ENCODE measurements at regions not wholly inside any gene's neighbourhood (a gene's known extent, or its start where the extent isn't known, plus 50 kb on each side); places are given as distances from the start of the nearest gene placed in this dataset.

- H3K4me1 ChIP-seq (ENCODE audit: insufficient read depth, insufficient read length): no peaks in the 10 kb centered on the region
- no peak overlapping the region for H3K4me3 ChIP-seq (ENCODE audit: insufficient read length, low read depth)
- no peaks in the 10 kb centered on the region for H3K27me3 ChIP-seq (ENCODE audit: insufficient read depth, insufficient read length)
- H3K9me3 ChIP-seq (ENCODE audit: insufficient read depth, low read length): peaks cover 5% of the 10 kb centered on the region; the same call in 1 of the 2 replicates
- H3K36me3 ChIP-seq (ENCODE audit: insufficient read depth, insufficient read length, low read length): no peaks in the 10 kb centered on the region
- TF ChIP-seq ZNF274 (IDR thresholded peaks at IDR 0.05; ENCODE audit: low read depth, low read length): no peak
- no peak for TF ChIP-seq SUZ12 (IDR thresholded peaks at IDR 0.05; ENCODE audit: extremely low read depth, insufficient read depth, insufficient read length)
- H3K9ac ChIP-seq (ENCODE audit: insufficient read length, low read depth): no peak overlapping the region
- DNase-seq (ENCODE audit: low read depth, low spot score): no peak
These were observed 150.3 kb downstream of the CBLN4 start for GRCh38 chr20:55855052-55855451.

GRCh38 chr20:55830121-55830827 lies 175.0 kb downstream of the CBLN4 start:
- Histone ChIP-seq H3K9ac (ENCODE audit: insufficient read length, low read depth) (no peak overlapping the region), H3K4me3 (ENCODE audit: insufficient read length, low read depth) (no peak overlapping the region), H3K4me1 (ENCODE audit: insufficient read depth, insufficient read length) (no peaks in the 10 kb centered on the region), H3K36me3 (ENCODE audit: insufficient read depth, insufficient read length, low read length) (no peaks in the 10 kb centered on the region), H3K9me3 (ENCODE audit: insufficient read depth, low read length) (no peaks in the 10 kb centered on the region), H3K27me3 (ENCODE audit: insufficient read depth, insufficient read length) (no peaks in the 10 kb centered on the region)
- TF ChIP-seq SUZ12 (IDR thresholded peaks at IDR 0.05; ENCODE audit: extremely low read depth, insufficient read depth, insufficient read length) (no peak), YY1 (IDR thresholded peaks at IDR 0.05; ENCODE audit: insufficient read depth, insufficient read length) (no peak), ZNF274 (IDR thresholded peaks at IDR 0.05; ENCODE audit: low read depth, low read length) (no peak)
- no peak for DNase-seq (ENCODE audit: low read depth, low spot score)

- Histone ChIP-seq H3K4me1 (ENCODE audit: insufficient read depth, insufficient read length) (no peaks in the 10 kb centered on the region), H3K27me3 (ENCODE audit: insufficient read depth, insufficient read length) (no peaks in the 10 kb centered on the region), H3K4me3 (ENCODE audit: insufficient read length, low read depth) (no peak overlapping the region), H3K9ac (ENCODE audit: insufficient read length, low read depth) (no peak overlapping the region), H3K9me3 (ENCODE audit: insufficient read depth, low read length) (no peaks in the 10 kb centered on the region), H3K36me3 (ENCODE audit: insufficient read depth, insufficient read length, low read length) (no peaks in the 10 kb centered on the region)
- TF ChIP-seq SUZ12 (IDR thresholded peaks at IDR 0.05; ENCODE audit: extremely low read depth, insufficient read depth, insufficient read length) (no peak), ZNF274 (IDR thresholded peaks at IDR 0.05; ENCODE audit: low read depth, low read length) (no peak), YY1 (IDR thresholded peaks at IDR 0.05; ENCODE audit: insufficient read depth, insufficient read length) (no peak)
- DNase-seq (ENCODE audit: low read depth, low spot score): no peak
These were observed 200.2 kb downstream of the CBLN4 start for GRCh38 chr20:55805138-55805537.

- TF ChIP-seq YY1 (IDR thresholded peaks at IDR 0.05; ENCODE audit: insufficient read depth, insufficient read length) (no peak), ZNF274 (IDR thresholded peaks at IDR 0.05; ENCODE audit: low read depth, low read length) (no peak), SUZ12 (IDR thresholded peaks at IDR 0.05; ENCODE audit: extremely low read depth, insufficient read depth, insufficient read length) (no peak)
- H3K9me3 ChIP-seq (ENCODE audit: insufficient read depth, low read length): no peaks in the 10 kb centered on the region
- H3K36me3 ChIP-seq (ENCODE audit: insufficient read depth, insufficient read length, low read length): no peaks in the 10 kb centered on the region
- H3K4me3 ChIP-seq (ENCODE audit: insufficient read length, low read depth): no peak overlapping the region
- H3K4me1 ChIP-seq (ENCODE audit: insufficient read depth, insufficient read length): no peaks in the 10 kb centered on the region
- H3K9ac ChIP-seq (ENCODE audit: insufficient read length, low read depth): no peak overlapping the region
- H3K27me3 ChIP-seq (ENCODE audit: insufficient read depth, insufficient read length): no peaks in the 10 kb centered on the region
- no peak for DNase-seq (ENCODE audit: low read depth, low spot score)
These were observed 204.6 kb downstream of the CBLN4 start for GRCh38 chr20:55800552-55801245.

- Histone ChIP-seq H3K27me3 (ENCODE audit: insufficient read depth, insufficient read length) (no peaks in the 10 kb centered on the region), H3K9me3 (ENCODE audit: insufficient read depth, low read length) (no peaks in the 10 kb centered on the region), H3K4me3 (ENCODE audit: insufficient read length, low read depth) (no peak overlapping the region), H3K9ac (ENCODE audit: insufficient read length, low read depth) (no peak overlapping the region), H3K4me1 (ENCODE audit: insufficient read depth, insufficient read length) (no peaks in the 10 kb centered on the region), H3K36me3 (ENCODE audit: insufficient read depth, insufficient read length, low read length) (no peaks in the 10 kb centered on the region)
- TF ChIP-seq SUZ12 (IDR thresholded peaks at IDR 0.05; ENCODE audit: extremely low read depth, insufficient read depth, insufficient read length) (no peak), ZNF274 (IDR thresholded peaks at IDR 0.05; ENCODE audit: low read depth, low read length) (no peak), YY1 (IDR thresholded peaks at IDR 0.05; ENCODE audit: insufficient read depth, insufficient read length) (no peak)
- DNase-seq (ENCODE audit: low read depth, low spot score): no peak
These were observed 211.3 kb downstream of the CBLN4 start for GRCh38 chr20:55793986-55794385.

- Histone ChIP-seq H3K9ac (ENCODE audit: insufficient read length, low read depth) (no peak overlapping the region), H3K36me3 (ENCODE audit: insufficient read depth, insufficient read length, low read length) (no peaks in the 10 kb centered on the region), H3K4me3 (ENCODE audit: insufficient read length, low read depth) (no peak overlapping the region), H3K4me1 (ENCODE audit: insufficient read depth, insufficient read length) (no peaks in the 10 kb centered on the region), H3K9me3 (ENCODE audit: insufficient read depth, low read length) (no peaks in the 10 kb centered on the region), H3K27me3 (ENCODE audit: insufficient read depth, insufficient read length) (no peaks in the 10 kb centered on the region)
- no peak for DNase-seq (ENCODE audit: low read depth, low spot score)
- TF ChIP-seq ZNF274 (IDR thresholded peaks at IDR 0.05; ENCODE audit: low read depth, low read length) (no peak), SUZ12 (IDR thresholded peaks at IDR 0.05; ENCODE audit: extremely low read depth, insufficient read depth, insufficient read length) (no peak), YY1 (IDR thresholded peaks at IDR 0.05; ENCODE audit: insufficient read depth, insufficient read length) (no peak)
These were observed 213.3 kb downstream of the CBLN4 start for GRCh38 chr20:55792049-55792448.

GRCh38 chr20:55790178-55790577 lies 215.1 kb downstream of the CBLN4 start:
- H3K4me3 ChIP-seq (ENCODE audit: insufficient read length, low read depth): no peak overlapping the region

More at GRCh38 chr20:55790178-55790577, 215.1 kb downstream of the CBLN4 start:
- H3K9ac ChIP-seq (ENCODE audit: insufficient read length, low read depth): no peak overlapping the region
- no peaks in the 10 kb centered on the region for H3K36me3 ChIP-seq (ENCODE audit: insufficient read depth, insufficient read length, low read length)
- no peaks in the 10 kb centered on the region for H3K27me3 ChIP-seq (ENCODE audit: insufficient read depth, insufficient read length)
- H3K9me3 ChIP-seq (ENCODE audit: insufficient read depth, low read length): no peaks in the 10 kb centered on the region
- H3K4me1 ChIP-seq (ENCODE audit: insufficient read depth, insufficient read length): no peaks in the 10 kb centered on the region
- no peak for DNase-seq (ENCODE audit: low read depth, low spot score)
- no peak for TF ChIP-seq SUZ12 (IDR thresholded peaks at IDR 0.05; ENCODE audit: extremely low read depth, insufficient read depth, insufficient read length)
- TF ChIP-seq ZNF274 (IDR thresholded peaks at IDR 0.05; ENCODE audit: low read depth, low read length): no peak
